NCI-H2171 treated with DMSO at 0.1 percent for 48 hours (cell line): ENCODE measurements at regions not wholly inside any gene's neighbourhood (a gene's known extent, or its start where the extent isn't known, plus 50 kb on each side); places are given as distances from the start of the nearest gene placed in this dataset.
A peak's percentile ranks its signal among the peaks of the same experiment; 100 is the strongest.
"Not testable (repeated sequence)": the region's sequence is repeated elsewhere in the genome, so short reads cannot be mapped to it uniquely, and the experiment has no call there.

ENCODE experiments used
- DNase-seq: peaks from one replicate; lab custom pipeline; 2025; lab: John Stamatoyannopoulos, UW

GRCh38 chr1:113185463-113186104 lies 112.6 kb downstream of the LRIG2 start:
- DNase-seq = peak; percentile 6

GRCh38 chr1:113190078-113190477 lies 117.1 kb downstream of the LRIG2 start:
- DNase-seq = no peak

- DNase-seq = no peak
These were observed 117.9 kb downstream of the LRIG2 start for GRCh38 chr1:113190930-113191329.

- DNase-seq = peak; percentile 59
These were observed 118.6 kb downstream of the LRIG2 start for GRCh38 chr1:113191579-113192076.

GRCh38 chr1:113192242-113192641 lies 119.2 kb downstream of the LRIG2 start:
- DNase-seq = no peak

- DNase-seq = no peak
These were observed 120.0 kb downstream of the LRIG2 start for GRCh38 chr1:113192980-113193379.

- peak; percentile 64 for DNase-seq
These were observed 122.1 kb downstream of the LRIG2 start for GRCh38 chr1:113194846-113195830.

- DNase-seq = peak; percentile 29
These were observed 124.8 kb downstream of the LRIG2 start for GRCh38 chr1:113197719-113198330.

GRCh38 chr1:113198806-113199205 lies 125.8 kb downstream of the LRIG2 start:
- no peak for DNase-seq

GRCh38 chr1:113199760-113200455 lies 126.9 kb downstream of the LRIG2 start:
- peak; percentile 69 for DNase-seq

GRCh38 chr1:113201560-113201959 lies 128.6 kb downstream of the LRIG2 start:
- DNase-seq = peak; percentile 1

GRCh38 chr1:113205980-113206766 lies 133.2 kb downstream of the LRIG2 start:
- no peak for DNase-seq

- no peak for DNase-seq
These were observed 134.0 kb downstream of the LRIG2 start for GRCh38 chr1:113207019-113207418.

- no peak for DNase-seq
These were observed 134.5 kb downstream of the LRIG2 start for GRCh38 chr1:113207457-113207856.

- DNase-seq = not testable (repeated sequence)
These were observed 135.4 kb downstream of the LRIG2 start for GRCh38 chr1:113208425-113208824.

- DNase-seq = no peak
These were observed 137.2 kb downstream of the LRIG2 start for GRCh38 chr1:113210248-113210647.

GRCh38 chr1:113211467-113211866 lies 138.5 kb downstream of the LRIG2 start:
- no peak for DNase-seq

GRCh38 chr1:113215015-113215414 lies 142.0 kb downstream of the LRIG2 start:
- DNase-seq = no peak

GRCh38 chr1:113216664-113217063 lies 143.7 kb downstream of the LRIG2 start:
- no peak for DNase-seq

- DNase-seq = no peak
These were observed 144.6 kb downstream of the LRIG2 start for GRCh38 chr1:113217447-113218208.
